ENCODE measurements at regions not wholly inside any gene's neighbourhood (a gene's known extent, or its start where the extent isn't known, plus 50 kb on each side); places are given as distances from the start of the nearest gene placed in this dataset.
A peak's percentile ranks its signal among the peaks of the same experiment; 100 is the strongest.
"Not testable (repeated sequence)": the region's sequence is repeated elsewhere in the genome, so short reads cannot be mapped to it uniquely, and the experiment has no call there.

DNA sequence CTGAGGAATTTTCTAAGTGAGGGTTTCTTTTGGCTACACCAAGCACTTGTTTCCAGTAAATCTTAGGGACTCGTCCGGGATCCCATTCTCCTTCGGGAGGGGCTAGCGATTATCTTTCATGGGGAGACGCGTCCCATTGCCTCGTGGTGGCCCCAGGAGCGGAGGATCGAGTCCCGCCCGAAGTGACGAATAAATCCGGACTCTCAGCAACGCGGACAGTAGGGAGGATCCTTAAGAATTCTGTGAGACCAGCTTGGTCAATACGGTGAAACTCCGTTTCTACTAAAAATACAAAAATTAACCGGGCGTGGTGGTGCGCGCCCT, 69.1 kb upstream of the PRSS16 start:
- Histone ChIP-seq H3K9me3 (ENCODE audit: control insufficient read depth in 2 of 2, low read length in 2 of 2) (no peaks in the 10 kb centered on the region), H3K4me3 (ENCODE audit: low read length in 2 of 2) (peak overlapping the region; percentile 88 to 100), H3K4me1 (ENCODE audit: control insufficient read depth in 2 of 2, insufficient read depth in 2 of 2, low read length in 2 of 2) (peaks cover 3 to 4% of the 10 kb centered on the region in 2 donors), H3K36me3 (ENCODE audit: control insufficient read depth in 2 of 2, insufficient read depth in 2 of 2, low read length in 2 of 2) (no peaks in the 10 kb centered on the region), H3K27me3 (ENCODE audit: control insufficient read depth in 2 of 2, insufficient read depth in 2 of 2, low read length in 2 of 2) (no peaks in the 10 kb centered on the region), H3K9ac (ENCODE audit: low read depth in 1 of 2, low read length in 2 of 2) (peak overlapping the region; percentile 81 to 96), H3K27ac (ENCODE audit: low read depth in 2 of 2, low read length in 2 of 2) (peak overlapping the region; percentile 78 to 90)

DNA sequence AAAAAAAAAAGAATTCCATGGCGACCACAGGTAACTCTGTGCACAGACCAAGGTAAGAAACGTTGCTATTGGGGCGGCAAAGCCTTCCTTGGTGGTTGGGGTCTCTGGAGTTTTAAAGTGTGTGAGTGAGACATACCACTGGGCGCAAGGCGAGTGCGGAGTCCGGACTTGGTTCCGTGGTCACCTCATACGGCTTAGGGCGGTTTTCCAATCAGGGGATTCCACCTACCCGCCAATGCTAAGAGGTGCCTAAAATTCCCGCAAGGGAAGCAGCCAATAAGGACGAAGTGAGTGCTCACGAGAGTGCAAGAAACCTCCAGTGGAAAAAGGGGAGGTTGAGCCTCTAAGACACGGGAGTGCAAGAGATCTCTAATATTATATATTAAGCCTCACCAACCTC, 68.6 kb upstream of the PRSS16 start:
- H3K9ac ChIP-seq (ENCODE audit: low read depth in 1 of 2, low read length in 2 of 2), result no peak overlapping the region
- H3K9me3 ChIP-seq (ENCODE audit: control insufficient read depth in 2 of 2, low read length in 2 of 2), result no peaks in the 10 kb centered on the region
- H3K27me3 ChIP-seq (ENCODE audit: control insufficient read depth in 2 of 2, insufficient read depth in 2 of 2, low read length in 2 of 2), result no peaks in the 10 kb centered on the region
- no peaks in the 10 kb centered on the region for H3K36me3 ChIP-seq (ENCODE audit: control insufficient read depth in 2 of 2, insufficient read depth in 2 of 2, low read length in 2 of 2)
- H3K27ac ChIP-seq (ENCODE audit: low read depth in 2 of 2, low read length in 2 of 2), result no peak overlapping the region
- peak overlapping the region; percentile 4 to 100 for H3K4me3 ChIP-seq (ENCODE audit: low read length in 2 of 2)
- H3K4me1 ChIP-seq (ENCODE audit: control insufficient read depth in 2 of 2, insufficient read depth in 2 of 2, low read length in 2 of 2), result peaks cover 3 to 4% of the 10 kb centered on the region in 2 donors

DNA sequence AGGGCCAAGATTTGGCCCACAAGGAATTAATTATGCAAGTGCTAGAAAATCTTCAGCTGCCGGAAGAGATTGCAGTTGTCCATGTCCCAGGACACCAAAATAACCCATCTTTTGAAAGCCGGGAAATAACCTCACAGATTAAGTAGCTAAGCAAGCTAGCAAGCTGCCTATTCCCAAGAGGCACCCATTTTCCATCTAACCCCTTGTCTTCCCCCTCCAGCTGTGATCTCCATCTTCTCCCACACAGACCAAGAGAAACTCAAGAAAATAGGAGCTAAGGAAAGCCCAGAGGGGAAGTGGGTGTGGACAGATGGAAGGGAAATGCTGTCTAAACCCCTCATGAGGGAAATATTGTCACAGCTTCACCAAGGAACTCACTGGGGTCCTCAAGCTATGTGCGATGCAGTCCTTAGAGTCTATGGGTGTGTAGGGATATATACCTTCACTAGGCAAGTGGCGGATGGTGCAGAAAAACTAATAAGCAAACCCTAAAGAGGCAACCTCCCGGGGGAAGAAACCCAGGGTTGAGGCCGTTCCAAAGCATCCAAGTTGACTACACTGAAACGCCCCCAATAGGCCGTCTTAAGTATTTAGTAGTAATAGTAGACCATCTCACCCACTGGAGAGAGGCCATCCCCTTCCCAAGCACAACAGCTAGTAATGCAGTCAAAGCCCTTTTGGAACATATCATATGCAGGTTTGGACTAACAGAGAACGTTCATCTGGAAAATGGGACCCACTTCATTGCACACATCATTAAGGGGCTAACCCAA, 64.3 kb upstream of the PRSS16 start:
- H3K4me1 ChIP-seq (ENCODE audit: control insufficient read depth in 2 of 2, insufficient read depth in 2 of 2, low read length in 2 of 2), result no peaks in the 10 kb centered on the region
- H3K9me3 ChIP-seq (ENCODE audit: control insufficient read depth in 2 of 2, low read length in 2 of 2), result no peaks in the 10 kb centered on the region
- no peaks in the 10 kb centered on the region for H3K36me3 ChIP-seq (ENCODE audit: control insufficient read depth in 2 of 2, insufficient read depth in 2 of 2, low read length in 2 of 2)
- H3K27ac ChIP-seq (ENCODE audit: low read depth in 2 of 2, low read length in 2 of 2), result no peak overlapping the region
- H3K4me3 ChIP-seq (ENCODE audit: low read length in 2 of 2), result no peak overlapping the region
- H3K27me3 ChIP-seq (ENCODE audit: control insufficient read depth in 2 of 2, insufficient read depth in 2 of 2, low read length in 2 of 2), result no peaks in the 10 kb centered on the region
- no peak overlapping the region for H3K9ac ChIP-seq (ENCODE audit: low read depth in 1 of 2, low read length in 2 of 2)

DNA sequence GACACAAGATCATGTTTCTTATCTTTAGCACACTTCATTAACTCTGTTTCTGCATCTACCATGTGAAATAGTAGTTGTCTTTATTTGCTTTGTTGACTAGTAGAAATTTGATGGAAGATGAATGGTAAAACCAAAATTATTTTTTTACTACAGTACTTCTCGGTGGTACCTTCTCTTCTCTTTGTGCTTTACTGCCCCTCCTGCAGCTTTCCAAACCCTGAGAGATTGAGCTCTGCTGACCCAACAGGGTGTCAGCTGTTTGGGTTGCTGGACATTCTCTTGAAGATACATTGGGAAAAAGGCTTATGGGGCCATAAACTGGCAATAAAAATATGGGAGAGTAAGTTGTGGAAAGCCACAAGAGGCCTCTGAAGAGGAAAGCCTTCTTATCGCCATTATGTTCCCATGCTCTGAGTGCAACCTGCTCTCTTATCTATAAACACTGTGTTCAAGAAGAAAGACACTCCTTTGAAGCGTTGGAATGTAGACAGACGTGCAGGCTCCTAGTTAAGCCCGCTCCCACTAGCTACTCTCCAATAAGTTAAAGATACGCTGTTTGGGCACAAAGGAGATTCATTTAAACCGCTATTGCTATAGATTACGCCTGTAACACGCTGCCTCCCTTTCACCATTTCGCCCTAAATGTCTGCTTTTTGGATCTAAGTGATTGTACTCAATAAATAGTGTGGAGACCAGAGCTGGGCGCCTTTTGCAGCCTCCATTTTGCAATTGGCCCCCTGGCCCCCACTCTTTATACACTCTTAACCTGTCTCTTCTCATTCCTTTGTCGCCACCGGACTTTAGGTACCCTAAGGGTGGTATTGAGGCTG, 60.1 kb upstream of the PRSS16 start:
- Histone ChIP-seq H3K27ac (ENCODE audit: low read depth in 2 of 2, low read length in 2 of 2) (peak overlapping the region; percentile 77 to 85), H3K4me1 (ENCODE audit: control insufficient read depth in 2 of 2, insufficient read depth in 2 of 2, low read length in 2 of 2) (no peaks in the 10 kb centered on the region), H3K9ac (ENCODE audit: low read depth in 1 of 2, low read length in 2 of 2) (peak overlapping the region; percentile 67 to 72), H3K36me3 (ENCODE audit: control insufficient read depth in 2 of 2, insufficient read depth in 2 of 2, low read length in 2 of 2) (no peaks in the 10 kb centered on the region), H3K4me3 (ENCODE audit: low read length in 2 of 2) (peak overlapping the region; percentile 80 to 86), H3K9me3 (ENCODE audit: control insufficient read depth in 2 of 2, low read length in 2 of 2) (no peaks in the 10 kb centered on the region), H3K27me3 (ENCODE audit: control insufficient read depth in 2 of 2, insufficient read depth in 2 of 2, low read length in 2 of 2) (no peaks in the 10 kb centered on the region)

DNA sequence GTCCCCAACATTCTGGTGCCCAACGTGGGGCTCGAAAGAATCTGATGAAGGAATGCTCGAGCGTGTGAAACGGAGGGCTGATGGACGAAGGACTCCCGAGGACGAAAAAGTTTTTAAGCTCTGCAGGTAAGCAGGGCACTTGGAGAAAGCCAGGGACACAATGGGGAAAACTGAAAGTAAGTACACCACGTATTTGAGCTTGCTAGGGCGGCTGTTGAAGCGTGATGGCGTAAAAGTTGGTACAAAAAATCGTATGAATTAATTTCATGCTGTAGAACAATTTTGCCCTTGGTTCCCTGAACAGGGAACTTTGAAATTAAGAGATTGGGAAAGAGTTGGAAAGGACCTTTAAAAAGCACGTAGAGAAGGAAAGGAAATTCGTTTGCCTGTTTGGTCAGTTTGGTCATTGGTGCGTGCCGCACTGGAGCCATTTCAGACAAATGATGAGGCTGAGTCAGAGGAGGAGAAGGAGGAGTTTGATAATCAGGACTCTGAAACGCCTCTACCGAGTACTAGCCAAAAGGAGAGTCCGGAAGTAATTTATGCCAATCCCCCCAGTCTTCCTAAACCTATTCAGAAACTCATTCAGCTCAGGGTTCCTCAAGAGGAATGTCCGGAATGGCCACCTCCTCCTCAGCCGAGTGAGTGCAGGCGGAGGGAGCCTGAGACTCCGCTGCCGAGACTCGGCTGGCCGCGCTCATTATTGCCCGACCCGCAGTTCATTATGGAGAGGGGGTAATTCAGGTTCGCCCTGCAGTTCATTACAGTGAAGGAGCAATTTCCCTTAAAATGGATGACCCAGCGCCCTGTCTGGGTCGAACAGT, 59.2 kb upstream of the PRSS16 start:
- Histone ChIP-seq H3K27ac (ENCODE audit: low read depth in 2 of 2, low read length in 2 of 2) (peak overlapping the region; percentile 77 to 85), H3K27me3 (ENCODE audit: control insufficient read depth in 2 of 2, insufficient read depth in 2 of 2, low read length in 2 of 2) (no peaks in the 10 kb centered on the region)

DNA sequence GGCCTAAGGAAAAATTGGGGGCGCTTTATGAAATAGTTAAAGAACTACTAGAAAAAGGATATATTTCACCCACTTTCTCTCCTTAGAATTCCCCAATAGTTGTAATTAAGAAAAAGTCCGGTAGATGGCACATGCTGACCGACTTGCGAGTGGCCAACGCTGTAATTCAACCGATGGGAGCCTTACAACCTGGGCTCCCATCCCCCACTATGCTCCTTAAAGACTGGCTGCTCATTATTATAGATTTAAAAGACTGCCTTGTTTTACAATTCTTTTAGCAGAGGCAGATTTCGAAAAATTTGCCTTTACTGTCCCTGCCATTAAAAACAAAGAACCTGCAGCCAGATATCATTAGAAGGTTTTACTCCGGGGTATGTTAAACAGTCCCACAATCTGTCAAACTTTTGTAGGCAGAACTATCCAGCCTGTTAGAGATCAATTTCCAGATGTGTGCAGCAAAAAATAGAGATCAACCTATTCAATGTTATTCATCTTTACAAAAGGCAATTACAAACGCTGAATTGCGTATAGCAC, 58.5 kb upstream of the PRSS16 start:
- H3K9ac ChIP-seq (ENCODE audit: low read depth in 1 of 2, low read length in 2 of 2), result peak overlapping the region; percentile 67 to 72
- peak overlapping the region; percentile 80 to 86 for H3K4me3 ChIP-seq (ENCODE audit: low read length in 2 of 2)
- H3K36me3 ChIP-seq (ENCODE audit: control insufficient read depth in 2 of 2, insufficient read depth in 2 of 2, low read length in 2 of 2), result no peaks in the 10 kb centered on the region
- no peaks in the 10 kb centered on the region for H3K27me3 ChIP-seq (ENCODE audit: control insufficient read depth in 2 of 2, insufficient read depth in 2 of 2, low read length in 2 of 2)
- no peaks in the 10 kb centered on the region for H3K4me1 ChIP-seq (ENCODE audit: control insufficient read depth in 2 of 2, insufficient read depth in 2 of 2, low read length in 2 of 2)
- H3K9me3 ChIP-seq (ENCODE audit: control insufficient read depth in 2 of 2, low read length in 2 of 2), result no peaks in the 10 kb centered on the region
- peak overlapping the region; percentile 77 to 85 for H3K27ac ChIP-seq (ENCODE audit: low read depth in 2 of 2, low read length in 2 of 2)

More for the DNA sequence above, 59.2 kb upstream of the PRSS16 start:
- H3K9me3 ChIP-seq (ENCODE audit: control insufficient read depth in 2 of 2, low read length in 2 of 2), result no peaks in the 10 kb centered on the region
- no peaks in the 10 kb centered on the region for H3K36me3 ChIP-seq (ENCODE audit: control insufficient read depth in 2 of 2, insufficient read depth in 2 of 2, low read length in 2 of 2)
- peak overlapping the region; percentile 80 to 86 for H3K4me3 ChIP-seq (ENCODE audit: low read length in 2 of 2)
- H3K9ac ChIP-seq (ENCODE audit: low read depth in 1 of 2, low read length in 2 of 2), result peak overlapping the region; percentile 67 to 72
- H3K4me1 ChIP-seq (ENCODE audit: control insufficient read depth in 2 of 2, insufficient read depth in 2 of 2, low read length in 2 of 2), result no peaks in the 10 kb centered on the region

DNA sequence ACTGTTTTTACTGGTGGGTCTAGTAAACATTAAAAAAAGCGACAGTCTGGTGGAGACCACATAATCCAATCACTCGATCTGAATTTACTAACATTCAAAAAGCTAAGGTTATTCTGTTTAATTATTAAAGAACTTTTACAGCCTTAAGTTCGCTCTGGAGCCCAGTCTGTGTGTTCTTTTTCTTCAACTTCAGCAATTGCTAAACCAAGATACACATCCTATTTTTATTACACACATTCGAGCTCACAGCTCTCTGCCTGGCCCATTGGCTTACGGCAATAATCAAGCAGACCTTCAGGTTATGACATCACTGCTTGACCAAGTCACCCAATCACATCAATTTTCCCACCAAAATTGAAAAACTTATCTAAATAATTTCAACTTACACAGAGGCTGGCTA, 57.4 kb upstream of the PRSS16 start:
- Histone ChIP-seq H3K9me3 (ENCODE audit: control insufficient read depth in 2 of 2, low read length in 2 of 2) (no peaks in the 10 kb centered on the region), H3K4me3 (ENCODE audit: low read length in 2 of 2) (no peak overlapping the region), H3K27ac (ENCODE audit: low read depth in 2 of 2, low read length in 2 of 2) (no peak overlapping the region), H3K9ac (ENCODE audit: low read depth in 1 of 2, low read length in 2 of 2) (no peak overlapping the region), H3K4me1 (ENCODE audit: control insufficient read depth in 2 of 2, insufficient read depth in 2 of 2, low read length in 2 of 2) (no peaks in the 10 kb centered on the region), H3K36me3 (ENCODE audit: control insufficient read depth in 2 of 2, insufficient read depth in 2 of 2, low read length in 2 of 2) (no peaks in the 10 kb centered on the region), H3K27me3 (ENCODE audit: control insufficient read depth in 2 of 2, insufficient read depth in 2 of 2, low read length in 2 of 2) (no peaks in the 10 kb centered on the region)

DNA sequence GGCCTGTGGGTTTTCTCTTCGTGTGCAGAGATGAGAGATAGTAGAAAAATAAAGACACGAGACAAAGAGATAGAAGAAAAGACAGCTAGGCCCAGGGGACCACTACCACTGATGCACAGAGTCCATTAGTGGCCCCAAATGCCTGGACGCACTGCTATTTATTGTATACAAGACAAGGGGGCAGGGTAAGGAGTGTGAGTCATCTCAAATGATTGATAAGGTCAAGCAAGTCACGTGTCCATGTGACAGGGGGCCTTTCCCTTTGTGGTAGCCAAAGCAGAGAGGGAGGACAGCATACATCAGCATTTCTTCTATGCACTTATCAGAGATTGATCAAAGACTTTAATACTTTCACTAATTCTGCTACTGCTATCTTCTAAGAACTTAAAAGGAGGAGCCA, 53.0 kb upstream of the PRSS16 start:
- not testable (repeated sequence) for H3K4me1 ChIP-seq (ENCODE audit: control insufficient read depth in 2 of 2, insufficient read depth in 2 of 2, low read length in 2 of 2); H3K9me3 ChIP-seq (ENCODE audit: control insufficient read depth in 2 of 2, low read length in 2 of 2); H3K27ac ChIP-seq (ENCODE audit: low read depth in 2 of 2, low read length in 2 of 2); H3K36me3 ChIP-seq (ENCODE audit: control insufficient read depth in 2 of 2, insufficient read depth in 2 of 2, low read length in 2 of 2); H3K27me3 ChIP-seq (ENCODE audit: control insufficient read depth in 2 of 2, insufficient read depth in 2 of 2, low read length in 2 of 2); H3K9ac ChIP-seq (ENCODE audit: low read depth in 1 of 2, low read length in 2 of 2); H3K4me3 ChIP-seq (ENCODE audit: low read length in 2 of 2)

DNA sequence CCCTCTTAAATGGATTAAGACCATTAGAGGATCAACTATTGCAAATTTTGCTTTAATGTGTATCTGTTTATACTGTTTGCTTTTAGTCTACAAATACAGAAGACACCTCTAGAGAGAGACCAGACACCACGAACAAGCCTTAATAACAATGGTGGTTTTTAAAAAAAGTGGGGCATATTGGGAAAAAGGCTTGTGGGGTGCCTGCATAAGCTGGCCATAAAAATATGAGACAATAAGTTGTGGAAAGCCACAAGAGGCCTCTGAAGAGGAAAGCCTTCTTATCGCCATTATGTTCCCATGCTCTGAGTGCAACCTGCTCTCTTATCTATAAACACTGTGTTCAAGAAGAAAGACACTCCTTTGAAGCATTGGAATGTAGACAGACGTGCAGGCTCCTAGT, 52.0 kb upstream of the PRSS16 start:
- not testable (repeated sequence) for H3K4me3 ChIP-seq (ENCODE audit: low read length in 2 of 2); H3K27me3 ChIP-seq (ENCODE audit: control insufficient read depth in 2 of 2, insufficient read depth in 2 of 2, low read length in 2 of 2); H3K27ac ChIP-seq (ENCODE audit: low read depth in 2 of 2, low read length in 2 of 2); H3K36me3 ChIP-seq (ENCODE audit: control insufficient read depth in 2 of 2, insufficient read depth in 2 of 2, low read length in 2 of 2); H3K4me1 ChIP-seq (ENCODE audit: control insufficient read depth in 2 of 2, insufficient read depth in 2 of 2, low read length in 2 of 2); H3K9me3 ChIP-seq (ENCODE audit: control insufficient read depth in 2 of 2, low read length in 2 of 2); H3K9ac ChIP-seq (ENCODE audit: low read depth in 1 of 2, low read length in 2 of 2)

Data from mucosa of rectum (tissue), 2 donors.